OCI-LY3 (cell line): ENCODE measurements at regions not wholly inside any gene's neighbourhood (a gene's known extent, or its start where the extent isn't known, plus 50 kb on each side); places are given as distances from the start of the nearest gene placed in this dataset.

Experiments used
- H2AFZ ChIP-seq: fragments of 200-600, 300-600 bp; shearing (Covaris generic); 2 replicates; pipeline ENCODE4 v1.6.0; 2014; ENCODE audit warnings: antibody characterized with exemption, low read depth, low read length
- H3K27ac ChIP-seq: fragments of 200-600, 300-600 bp; sonication (generic); 2 replicates; pipeline ENCODE4 v1.5.1; 2014; ENCODE audit warnings: mild to moderate bottlenecking, low read length, moderate library complexity, mixed read lengths
- H3K27me3 ChIP-seq: fragments of 200-600, 300-600 bp; sonication (generic); 2 replicates; pipeline ENCODE4 v1.6.1; 2014; ENCODE audit warnings: low read depth, low read length, mixed read lengths
- H3K36me3 ChIP-seq: fragments of 200-600, 300-600 bp; sonication (generic); replicated peaks from 2 replicates; pipeline ENCODE3; 2014; ENCODE audit warnings: low read depth, low read length, mixed read lengths
- H3K4me1 ChIP-seq: fragments of 300-600, 200-600 bp; sonication (generic); 2 replicates; pipeline ENCODE4 v1.6.1; 2014; ENCODE audit warnings: low read length, mixed read lengths
- H3K4me2 ChIP-seq: fragments of 200-600, 300-600 bp; sonication (generic); 2 replicates; pipeline ENCODE4 v1.6.1; 2014; ENCODE audit warnings: low read length, mixed read lengths
- H3K4me3 ChIP-seq: fragments of 300-600, 200-600 bp; sonication (generic); 2 replicates; pipeline ENCODE4 v1.5.1; 2014; ENCODE audit warnings: antibody characterized with exemption, mild to moderate bottlenecking, low read length, moderate library complexity
- H3K79me2 ChIP-seq: fragments of 300-600, 200-600 bp; shearing (Covaris generic); 2 replicates; pipeline ENCODE4 v1.6.1; 2014; ENCODE audit warnings: mild to moderate bottlenecking, low read length, mixed read lengths
- H3K9ac ChIP-seq: fragments of 300-600, 200-600 bp; shearing (Covaris generic); 2 replicates; pipeline ENCODE4 v1.6.0; 2014; ENCODE audit warnings: mild to moderate bottlenecking, low read length, moderate library complexity
- H3K9me3 ChIP-seq: fragments of 200-600, 300-600 bp; shearing (Covaris generic); 2 replicates; pipeline ENCODE4 v1.6.1; 2014; ENCODE audit warnings: low read length, mixed read lengths; ENCODE audit not compliant: insufficient read depth
- H4K20me1 ChIP-seq: fragments of 200-600, 300-600 bp; sonication (generic); 2 replicates; pipeline ENCODE4 v1.6.1; 2016; ENCODE audit warnings: low read length, mixed read lengths; ENCODE audit not compliant: insufficient read depth
- CTCF ChIP-seq: fragments of 200-600, 300-600 bp; sonication (generic); IDR thresholded peaks from 2 replicates; pipeline ENCODE4 v1.5.1; 2014; ENCODE audit warnings: antibody characterized with exemption, low read length, low read depth
- EZH2phosphoT487 ChIP-seq: fragments of 200-600 bp; shearing (Covaris generic); IDR thresholded peaks from 2 replicates; pipeline ENCODE4 v1.6.1; 2018; ENCODE audit warnings: antibody characterized with exemption, mixed run types, low read depth

GRCh38 chr13:80203496-80203895 lies 137.4 kb downstream of the SPRY2 start:
- no peak for TF ChIP-seq CTCF
- TF ChIP-seq EZH2phosphoT487 = no peak
- Histone ChIP-seq H3K36me3 (no peaks in the 10 kb centered on the region), H4K20me1 (no peaks in the 10 kb centered on the region), H3K4me2 (no peak overlapping the region), H3K27ac (no peak overlapping the region), H3K9me3 (no peaks in the 10 kb centered on the region), H2AFZ (no peak overlapping the region), H3K4me3 (no peak overlapping the region), H3K4me1 (peaks cover 13% of the 10 kb centered on the region), H3K9ac (no peak overlapping the region), H3K27me3 (no peaks in the 10 kb centered on the region), H3K79me2 (no peaks in the 10 kb centered on the region)

DNA sequence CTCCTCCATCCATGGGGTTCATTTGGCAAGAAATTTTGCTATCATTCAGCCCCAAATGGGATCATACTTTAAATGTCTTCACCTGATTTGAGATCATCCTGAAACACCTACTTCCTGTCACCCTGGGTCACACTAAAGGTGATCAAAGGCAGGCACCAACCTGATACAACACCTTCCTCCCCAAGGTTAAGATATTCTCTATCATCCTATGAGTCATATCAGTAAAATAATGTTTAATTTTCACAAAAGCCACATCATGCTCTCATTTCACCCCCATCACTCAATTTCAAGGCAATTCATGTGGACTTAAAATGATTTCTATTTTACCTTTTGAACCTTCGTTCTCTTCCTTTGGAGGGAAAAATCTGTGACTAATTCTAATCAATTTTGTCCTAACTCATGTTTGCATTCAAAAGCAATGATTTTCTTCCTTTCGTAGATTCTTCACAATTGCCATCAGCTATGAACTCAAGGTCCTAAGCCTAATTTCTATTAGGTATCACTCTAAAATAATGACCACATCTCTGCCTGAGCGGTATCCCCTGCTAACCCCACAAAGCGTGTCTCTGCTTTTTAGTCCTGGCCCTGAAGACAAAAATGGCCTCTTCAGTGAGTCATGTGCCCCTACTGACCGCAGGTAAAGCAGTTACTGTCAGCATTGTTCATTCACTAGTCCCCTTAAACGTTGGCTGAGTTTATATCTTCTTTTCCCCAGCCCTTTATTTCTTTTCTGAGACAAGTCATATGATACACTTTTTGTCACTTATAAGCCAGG lies 139.0 kb downstream of the SPRY2 start:
- peaks cover 13% of the 10 kb centered on the region for H3K4me1 ChIP-seq
- no peaks in the 10 kb centered on the region for H3K36me3 ChIP-seq
- H2AFZ ChIP-seq = peak overlapping the region; percentile 63; the same call in 1 of the 2 replicates
- H4K20me1 ChIP-seq = no peaks in the 10 kb centered on the region
- TF ChIP-seq EZH2phosphoT487 (no peak), CTCF (no peak)
- no peaks in the 10 kb centered on the region for H3K9me3 ChIP-seq
- H3K79me2 ChIP-seq = no peaks in the 10 kb centered on the region
- H3K4me3 ChIP-seq = no peak overlapping the region
- no peak overlapping the region for H3K27ac ChIP-seq
- no peaks in the 10 kb centered on the region for H3K27me3 ChIP-seq
- no peak overlapping the region for H3K9ac ChIP-seq
- H3K4me2 ChIP-seq = no peak overlapping the region

DNA sequence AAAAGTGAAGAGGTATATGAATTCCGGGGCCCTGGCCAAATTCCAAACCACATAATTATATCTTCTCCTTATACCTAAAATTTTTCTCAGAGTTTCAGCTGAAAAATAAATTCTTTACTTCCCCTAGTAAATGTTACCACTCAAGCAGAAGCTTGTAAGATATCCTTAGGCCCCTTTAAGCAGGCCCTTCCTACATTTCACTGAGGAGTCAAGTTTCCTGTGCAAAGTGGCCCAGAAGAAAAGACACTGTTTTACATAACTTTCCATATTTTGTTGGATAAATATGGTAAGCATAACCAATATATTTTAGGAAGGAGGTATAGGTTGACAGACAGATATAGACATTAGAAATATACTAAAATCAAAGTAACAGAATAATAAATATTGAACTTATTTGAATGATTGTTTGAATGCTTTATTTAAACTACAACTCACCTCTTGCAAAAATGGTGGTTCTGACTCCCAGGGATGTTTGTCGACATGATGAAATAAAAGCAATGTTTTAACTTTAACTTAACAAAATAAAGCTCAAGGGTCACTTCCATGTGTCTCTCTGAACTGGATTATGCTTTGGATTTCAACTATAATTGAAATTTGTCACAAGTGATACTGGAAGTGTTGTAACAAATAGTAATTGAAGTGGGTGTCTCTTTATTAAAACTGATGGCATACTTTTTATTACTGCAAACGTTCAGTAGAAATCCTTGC lies 141.2 kb downstream of the SPRY2 start:
- H2AFZ ChIP-seq = peak overlapping the region; percentile 9; the same call in 1 of the 2 replicates
- H3K4me1 ChIP-seq = peaks cover 11% of the 10 kb centered on the region
- H3K9me3 ChIP-seq = no peaks in the 10 kb centered on the region
- H3K27ac ChIP-seq = no peak overlapping the region
- H3K9ac ChIP-seq = no peak overlapping the region
- no peaks in the 10 kb centered on the region for H3K36me3 ChIP-seq
- TF ChIP-seq CTCF = no peak
- no peak for TF ChIP-seq EZH2phosphoT487
- no peaks in the 10 kb centered on the region for H3K27me3 ChIP-seq
- no peak overlapping the region for H3K4me2 ChIP-seq
- H3K4me3 ChIP-seq = no peak overlapping the region
- no peaks in the 10 kb centered on the region for H4K20me1 ChIP-seq
- H3K79me2 ChIP-seq = no peaks in the 10 kb centered on the region

- Histone ChIP-seq H3K27ac (no peak overlapping the region), H3K79me2 (no peaks in the 10 kb centered on the region), H3K4me3 (no peak overlapping the region)
Observed at GRCh38 chr13:80199067-80199466, 141.9 kb downstream of the SPRY2 start.

More at GRCh38 chr13:80199067-80199466, 141.9 kb downstream of the SPRY2 start:
- H3K36me3 ChIP-seq = no peaks in the 10 kb centered on the region
- no peak overlapping the region for H3K9ac ChIP-seq
- no peaks in the 10 kb centered on the region for H3K27me3 ChIP-seq
- H3K9me3 ChIP-seq = no peaks in the 10 kb centered on the region
- no peaks in the 10 kb centered on the region for H4K20me1 ChIP-seq
- H3K4me1 ChIP-seq = peaks cover 11% of the 10 kb centered on the region
- peak overlapping the region; percentile 9; the same call in 1 of the 2 replicates for H2AFZ ChIP-seq
- H3K4me2 ChIP-seq = no peak overlapping the region
- TF ChIP-seq EZH2phosphoT487 (no peak), CTCF (no peak)
